ENCODE measurements at regions not wholly inside any gene's neighbourhood (a gene's known extent, or its start where the extent isn't known, plus 50 kb on each side); places are given as distances from the start of the nearest gene placed in this dataset.
A peak's percentile ranks its signal among the peaks of the same experiment; 100 is the strongest.

DNA sequence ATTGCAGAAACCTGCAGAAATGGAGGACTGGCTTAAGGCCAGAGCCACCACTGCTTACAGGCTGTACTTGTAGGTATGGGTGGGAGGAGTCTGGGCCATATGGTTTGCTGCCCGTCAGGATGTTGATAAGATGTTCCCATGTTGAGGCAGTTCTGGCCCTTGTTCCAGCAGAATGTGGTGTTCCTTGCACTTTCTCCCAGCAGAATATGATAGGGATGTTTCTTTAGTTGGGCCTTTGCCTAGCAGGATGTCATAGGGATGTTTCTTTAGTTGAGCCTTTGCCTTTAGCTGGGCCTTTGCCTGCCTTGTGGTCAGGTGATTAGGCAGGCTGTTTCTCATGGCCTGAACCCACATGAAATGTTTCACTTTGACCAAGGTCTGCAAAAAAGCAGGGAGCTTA, 139.1 kb upstream of the PAQR3 start:
- ATAC-seq (peak; percentile 24), DNase-seq (peak in 3 of 4 donors; percentile 9 to 28 (median 10))
- H3K9me3 ChIP-seq = no peaks in the 10 kb centered on the region
- H3K27ac ChIP-seq = no peak overlapping the region
- intact Hi-C loops (cut with DNase I) = no loop called here
- 47 to 55% methylated on average over 1 of the region's 1 CpG for WGBS, 2 donors
- H3K4me1 ChIP-seq = no peaks in the 10 kb centered on the region
- no peak for TF ChIP-seq POLR2A (IDR thresholded peaks at IDR 0.05)
- TF ChIP-seq, protein P1, sequence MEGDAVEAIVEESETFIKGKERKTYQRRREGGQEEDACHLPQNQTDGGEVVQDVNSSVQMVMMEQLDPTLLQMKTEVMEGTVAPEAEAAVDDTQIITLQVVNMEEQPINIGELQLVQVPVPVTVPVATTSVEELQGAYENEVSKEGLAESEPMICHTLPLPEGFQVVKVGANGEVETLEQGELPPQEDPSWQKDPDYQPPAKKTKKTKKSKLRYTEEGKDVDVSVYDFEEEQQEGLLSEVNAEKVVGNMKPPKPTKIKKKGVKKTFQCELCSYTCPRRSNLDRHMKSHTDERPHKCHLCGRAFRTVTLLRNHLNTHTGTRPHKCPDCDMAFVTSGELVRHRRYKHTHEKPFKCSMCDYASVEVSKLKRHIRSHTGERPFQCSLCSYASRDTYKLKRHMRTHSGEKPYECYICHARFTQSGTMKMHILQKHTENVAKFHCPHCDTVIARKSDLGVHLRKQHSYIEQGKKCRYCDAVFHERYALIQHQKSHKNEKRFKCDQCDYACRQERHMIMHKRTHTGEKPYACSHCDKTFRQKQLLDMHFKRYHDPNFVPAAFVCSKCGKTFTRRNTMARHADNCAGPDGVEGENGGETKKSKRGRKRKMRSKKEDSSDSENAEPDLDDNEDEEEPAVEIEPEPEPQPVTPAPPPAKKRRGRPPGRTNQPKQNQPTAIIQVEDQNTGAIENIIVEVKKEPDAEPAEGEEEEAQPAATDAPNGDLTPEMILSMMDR (IDR thresholded peaks at IDR 0.05) = no peak
- no peaks in the 10 kb centered on the region for H3K36me3 ChIP-seq (replicated peaks in 1 of 2; ENCODE audit: insufficient read depth in 1 of 2, low read depth in 2 of 2)
- no peak overlapping the region for H3K4me3 ChIP-seq
- no peaks in the 10 kb centered on the region for H3K27me3 ChIP-seq

DNA sequence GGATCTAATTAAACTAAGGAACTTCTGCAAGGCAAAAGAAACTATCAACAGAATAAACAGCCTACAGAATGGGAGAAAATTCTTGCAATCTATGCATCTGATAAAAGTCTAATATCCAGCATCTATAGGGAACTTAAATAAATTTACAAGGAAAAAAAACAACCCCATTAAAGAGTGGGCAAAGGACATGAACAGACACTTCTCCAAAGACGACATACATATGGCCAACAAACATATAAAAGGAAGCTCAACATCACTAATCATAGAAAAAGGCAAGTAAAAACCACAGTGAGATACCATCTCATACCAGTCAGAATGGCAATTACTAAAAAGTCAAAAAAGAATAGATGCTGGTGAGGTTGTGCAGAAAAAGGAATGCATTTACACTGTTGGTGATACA, 134.8 kb upstream of the PAQR3 start:
- intact Hi-C loops (cut with DNase I) = no loop called here
- Histone ChIP-seq H3K4me1 (no peaks in the 10 kb centered on the region), H3K27ac (no peak overlapping the region), H3K9me3 (no peaks in the 10 kb centered on the region), H3K4me3 (no peak overlapping the region), H3K36me3 (replicated peaks in 1 of 2; ENCODE audit: insufficient read depth in 1 of 2, low read depth in 2 of 2) (no peaks in the 10 kb centered on the region), H3K27me3 (no peaks in the 10 kb centered on the region)
- 69 to 75% methylated on average over 1 of the region's 1 CpG for WGBS, 2 donors
- ATAC-seq (no peak), DNase-seq (no peak)
- TF ChIP-seq, protein P1 (IDR thresholded peaks at IDR 0.05) = no peak
- TF ChIP-seq POLR2A (IDR thresholded peaks at IDR 0.05) = no peak

DNA sequence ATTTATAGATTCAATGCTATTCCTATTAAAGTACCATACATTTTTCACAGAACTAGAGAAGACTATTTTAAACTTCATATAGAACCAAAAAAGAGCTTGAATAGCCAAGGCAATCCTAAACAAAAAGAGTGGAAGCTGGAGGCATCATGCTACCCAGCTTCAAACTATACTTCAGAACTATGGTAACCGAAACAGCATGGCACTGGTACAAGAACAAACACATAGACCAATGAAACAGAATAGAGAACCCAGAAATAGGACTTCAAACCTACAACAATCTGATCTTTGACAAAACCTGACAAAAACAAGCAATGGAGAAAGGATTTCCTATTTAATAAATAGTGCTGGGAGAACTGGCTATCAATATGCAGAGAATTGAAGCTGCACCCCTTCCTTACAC, 134.2 kb upstream of the PAQR3 start:
- 0 to 96% methylated on average over 1 of the region's 1 CpG for WGBS, 2 donors
- TF ChIP-seq, protein P1 (IDR thresholded peaks at IDR 0.05) = no peak
- TF ChIP-seq POLR2A (IDR thresholded peaks at IDR 0.05) = no peak
- no peaks in the 10 kb centered on the region for H3K4me1 ChIP-seq
- H3K27me3 ChIP-seq = no peaks in the 10 kb centered on the region
- no peaks in the 10 kb centered on the region for H3K9me3 ChIP-seq
- no peaks in the 10 kb centered on the region for H3K36me3 ChIP-seq (replicated peaks in 1 of 2; ENCODE audit: insufficient read depth in 1 of 2, low read depth in 2 of 2)
- no peak for DNase-seq
- no peak overlapping the region for H3K4me3 ChIP-seq
- no peak overlapping the region for H3K27ac ChIP-seq
- intact Hi-C loops (cut with DNase I) = no loop called here
- no peak for ATAC-seq

DNA sequence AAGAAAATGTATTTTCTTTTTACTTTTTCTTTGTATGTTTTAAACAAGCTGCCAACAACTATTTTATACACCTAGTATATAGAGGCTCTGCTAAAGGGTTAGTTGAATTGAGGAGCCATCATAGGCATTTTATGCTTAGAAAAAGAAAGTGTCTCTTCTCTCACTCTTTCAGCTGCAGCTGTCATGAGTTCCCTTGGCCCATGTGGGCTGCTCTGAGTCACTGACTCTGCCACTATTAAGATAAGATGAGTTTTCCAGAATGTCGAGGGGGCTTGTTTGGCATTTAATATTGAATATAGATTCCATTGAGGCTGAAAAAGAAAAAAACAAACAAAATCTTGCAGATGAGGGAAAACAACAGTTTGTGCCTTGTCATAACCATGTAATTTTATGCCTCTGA, 126.0 kb upstream of the PAQR3 start:
- intact Hi-C loops (cut with DNase I) = no loop called here
- Histone ChIP-seq H3K27me3 (no peaks in the 10 kb centered on the region), H3K4me3 (no peak overlapping the region), H3K27ac (no peak overlapping the region), H3K4me1 (no peaks in the 10 kb centered on the region), H3K36me3 (replicated peaks in 1 of 2; ENCODE audit: insufficient read depth in 1 of 2, low read depth in 2 of 2) (no peaks in the 10 kb centered on the region), H3K9me3 (no peaks in the 10 kb centered on the region)
- 32 to 43% methylated on average over 1 of the region's 1 CpG for WGBS, 2 donors
- TF ChIP-seq, protein P1 (IDR thresholded peaks at IDR 0.05) = no peak
- TF ChIP-seq POLR2A (IDR thresholded peaks at IDR 0.05) = no peak
- no peak for ATAC-seq
- no peak for DNase-seq

DNA sequence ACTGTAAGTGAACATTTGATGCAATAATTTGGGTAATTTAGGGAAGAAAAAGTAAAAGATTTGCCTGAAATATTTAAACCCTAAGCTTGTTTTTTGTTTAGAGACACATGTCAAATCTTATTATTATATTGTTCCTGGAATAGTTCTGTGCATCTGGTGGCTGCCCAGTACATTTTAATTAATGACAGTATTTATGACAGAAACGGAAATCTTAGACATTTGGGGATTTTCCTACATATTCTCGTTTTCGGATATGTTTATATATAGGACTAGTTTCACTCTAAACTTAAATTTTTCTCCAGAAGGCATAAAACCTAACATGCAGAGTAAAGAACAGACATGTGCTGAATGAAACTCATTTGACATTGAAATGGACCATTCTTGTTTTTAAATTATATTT, 125.6 kb upstream of the PAQR3 start:
- no peak for DNase-seq

More for the DNA sequence above, 125.6 kb upstream of the PAQR3 start:
- Histone ChIP-seq H3K9me3 (no peaks in the 10 kb centered on the region), H3K4me1 (no peaks in the 10 kb centered on the region), H3K36me3 (replicated peaks in 1 of 2; ENCODE audit: insufficient read depth in 1 of 2, low read depth in 2 of 2) (no peaks in the 10 kb centered on the region), H3K27ac (no peak overlapping the region), H3K4me3 (no peak overlapping the region), H3K27me3 (no peaks in the 10 kb centered on the region)
- 60 to 73% methylated on average over 3 of the region's 3 CpGs for WGBS, 2 donors
- no peak for TF ChIP-seq POLR2A (IDR thresholded peaks at IDR 0.05)
- TF ChIP-seq, protein P1 (IDR thresholded peaks at IDR 0.05) = no peak
- intact Hi-C loops (cut with DNase I) = no loop called here
- ATAC-seq = no peak
